CD14-positive monocyte (primary cell): ENCODE measurements at regions not wholly inside any gene's neighbourhood (a gene's known extent, or its start where the extent isn't known, plus 50 kb on each side); places are given as distances from the start of the nearest gene placed in this dataset.

ENCODE experiments used
- DNase-seq, 3 donors: peaks; one replicate each; pipeline ENCODE4 v3.0.0-alpha.2; 2011 to 2022
- H2AFZ ChIP-seq: 2 replicates; pipeline ENCODE4 v1.6.0; 2012; ENCODE audit warnings: mild to moderate bottlenecking, low read depth, low read length, inconsistent platforms; ENCODE audit not compliant: insufficient read depth, poor library complexity, severe bottlenecking
- H3K27ac ChIP-seq, 2 donors: 1 replicate in 1 of 2; 2 replicates in 1 of 2; pipeline ENCODE4 v1.5.1; 2012 to 2013; ENCODE audit warnings: low read length in 2 of 2, control low read depth in 1 of 2, inconsistent platforms in 1 of 2, low read depth in 1 of 2, mild to moderate bottlenecking in 1 of 2
- H3K27me3 ChIP-seq, 2 donors: one replicate each; pipeline versions ENCODE4 v1.6.0 to v1.6.1; 2011 to 2013; ENCODE audit warnings: low read length in 2 of 2; ENCODE audit not compliant: control insufficient read depth in 2 of 2, insufficient read depth in 2 of 2
- H3K36me3 ChIP-seq, 2 donors: replicated peaks in 1 of 2; 1 replicate in 1 of 2; 2 replicates in 1 of 2; pipeline versions ENCODE4 v1.5.1 to v1.6.1; 2012 to 2013; ENCODE audit warnings: low read length in 2 of 2, control low read depth in 1 of 2, inconsistent platforms in 1 of 2, mild to moderate bottlenecking in 1 of 2; ENCODE audit not compliant: insufficient read depth in 2 of 2, control insufficient read depth in 1 of 2
- H3K4me1 ChIP-seq, 2 donors: 1 replicate in 1 of 2; 2 replicates in 1 of 2; pipeline versions ENCODE4 v1.5.1 to v1.6.1; 2012 to 2013; ENCODE audit warnings: low read length in 2 of 2, control low read depth in 1 of 2, inconsistent platforms in 1 of 2, mild to moderate bottlenecking in 1 of 2, moderate library complexity in 1 of 2; ENCODE audit not compliant: insufficient read depth in 2 of 2, control insufficient read depth in 1 of 2
- H3K4me2 ChIP-seq: replicated peaks from 2 replicates; pipeline ENCODE3; 2012; ENCODE audit warnings: low read length, moderate library complexity, mild to moderate bottlenecking; ENCODE audit not compliant: poor library complexity, severe bottlenecking; ENCODE audit errors: extremely low read depth
- H3K4me3 ChIP-seq, 3 experiments: fragments of 200-600 bp in 1 of 3; sonication (generic) in 1 of 3; replicated peaks in 1 of 3; 1 replicate in 2 of 3; 2 replicates in 1 of 3; pipeline ENCODE4 v1.5.1; 2011 to 2013; ENCODE audit warnings: low read length in 3 of 3, mild to moderate bottlenecking in 3 of 3, control low read depth in 2 of 3, low read depth in 2 of 3, inconsistent platforms in 1 of 3, moderate library complexity in 1 of 3
- H3K79me2 ChIP-seq: 2 replicates; pipeline ENCODE4 v1.6.0; 2012; ENCODE audit warnings: mild to moderate bottlenecking, control low read depth, inconsistent platforms, low read length, moderate library complexity; ENCODE audit not compliant: insufficient read depth
- H3K9ac ChIP-seq: 2 replicates; pipeline ENCODE4 v1.6.0; 2017; ENCODE audit warnings: low read length, mild to moderate bottlenecking; ENCODE audit not compliant: insufficient read depth, poor library complexity, severe bottlenecking
- H3K9me3 ChIP-seq, 2 donors: replicated peaks in 1 of 2; 1 replicate in 1 of 2; 2 replicates in 1 of 2; pipeline versions ENCODE4 v1.5.1 to v1.6.1; 2012 to 2013; ENCODE audit warnings: low read length in 2 of 2, control low read depth in 1 of 2; ENCODE audit not compliant: control insufficient read depth in 1 of 2, insufficient read depth in 1 of 2
- H4K20me1 ChIP-seq: 2 replicates; pipeline ENCODE4 v1.6.0; 2012; ENCODE audit warnings: mild to moderate bottlenecking, low read length, control low read depth, moderate library complexity; ENCODE audit not compliant: insufficient read depth
- H3K27ac Mint-ChIP-seq, 7 donors: one replicate each; pipeline ENCODE4 v1.8.0; 2020; ENCODE audit warnings: mild to moderate bottlenecking in 7 of 7, mixed read lengths in 7 of 7, moderate library complexity in 6 of 7, inconsistent platforms in 2 of 7
- H3K27me3 Mint-ChIP-seq, 3 donors: one replicate each; pipeline ENCODE4 v1.8.0; 2021 to 2022; ENCODE audit warnings: low read depth in 3 of 3, mild to moderate bottlenecking in 3 of 3, mixed read lengths in 3 of 3, moderate library complexity in 3 of 3, inconsistent platforms in 1 of 3
- H3K36me3 Mint-ChIP-seq, 2 donors: one replicate each; pipeline ENCODE4 v1.8.0; 2020; ENCODE audit warnings: mixed read lengths in 2 of 2, inconsistent platforms in 1 of 2, mild to moderate bottlenecking in 1 of 2
- H3K4me1 Mint-ChIP-seq: one replicate; pipeline ENCODE4 v1.8.0; 2020; ENCODE audit warnings: mild to moderate bottlenecking, mixed read lengths
- H3K4me3 Mint-ChIP-seq, 2 donors: one replicate each; pipeline ENCODE4 v1.8.0; 2020; ENCODE audit warnings: mild to moderate bottlenecking in 2 of 2, mixed read lengths in 2 of 2, moderate library complexity in 1 of 2
- H3K9me3 Mint-ChIP-seq, 7 donors: one replicate each; pipeline ENCODE4 v1.8.0; 2020 to 2022; ENCODE audit warnings: mixed read lengths in 7 of 7, mild to moderate bottlenecking in 6 of 7, moderate library complexity in 6 of 7, inconsistent platforms in 2 of 7
- CTCF ChIP-seq: fragments of 200-600 bp; IDR thresholded peaks from one replicate; pipeline ENCODE4 v1.8.0; 2022; ENCODE audit warnings: antibody characterized with exemption, mild to moderate bottlenecking
- WGBS: methylation state at CpG from one replicate; pipeline ENCODE4 v1.1.5; 2013; ENCODE audit warnings: missing lambda C conversion rate; ENCODE audit not compliant: insufficient coverage; 5-methylcytosine and 5-hydroxymethylcytosine counted together
- intact Hi-C, 2 donors: fragments of 100-400 bp; cut with micrococcal nuclease; formaldehyde crosslinking; loops; one replicate each; pipeline versions ENCODE4 v1.15.0 to v1.15.1; 2023

- intact Hi-C loops: no loop called here
- Histone ChIP-seq H3K9ac (no peak overlapping the region), H3K4me1 (no peaks in the 10 kb centered on the region), H3K36me3 (no peaks in the 10 kb centered on the region), H3K27ac (no peak overlapping the region), H4K20me1 (no peaks in the 10 kb centered on the region), H3K4me3 (no peak overlapping the region), H2AFZ (no peak overlapping the region), H3K4me2 (no peak overlapping the region), H3K79me2 (no peaks in the 10 kb centered on the region), H3K9me3 (no peaks in the 10 kb centered on the region), H3K27me3 (no peaks in the 10 kb centered on the region)
- H3K27ac Mint-ChIP-seq: no peak overlapping the region
- H3K9me3 Mint-ChIP-seq: no peaks in the 10 kb centered on the region
- H3K4me1 Mint-ChIP-seq: no peaks in the 10 kb centered on the region
- TF ChIP-seq CTCF: no peak
- H3K27me3 Mint-ChIP-seq: peaks cover 3 to 5% (median 4%) of the 10 kb centered on the region in 3 donors
- H3K36me3 Mint-ChIP-seq: no peaks in the 10 kb centered on the region
- no peak overlapping the region for H3K4me3 Mint-ChIP-seq
- whole genome bisulfite sequencing: 100% methylated on average over 1 of the region's 3 CpGs
- DNase-seq: no peak
These were observed 154.0 kb downstream of the MN1 start for GRCh38 chr22:27647540-27647939.

- DNase-seq: no peak
- Histone ChIP-seq H3K36me3 (no peaks in the 10 kb centered on the region), H3K9ac (no peak overlapping the region), H4K20me1 (no peaks in the 10 kb centered on the region), H3K4me3 (no peak overlapping the region), H3K27ac (no peak overlapping the region), H3K4me2 (no peak overlapping the region), H3K79me2 (no peaks in the 10 kb centered on the region), H2AFZ (no peak overlapping the region), H3K9me3 (no peaks in the 10 kb centered on the region), H3K27me3 (no peaks in the 10 kb centered on the region), H3K4me1 (no peaks in the 10 kb centered on the region)
- 100% methylated on average over 2 of the region's 3 CpGs for WGBS
- Mint-ChIP-seq H3K27me3 (peaks cover 3 to 9% (median 4%) of the 10 kb centered on the region in 3 donors), H3K9me3 (no peaks in the 10 kb centered on the region), H3K4me1 (no peaks in the 10 kb centered on the region), H3K27ac (no peak overlapping the region), H3K4me3 (no peak overlapping the region), H3K36me3 (no peaks in the 10 kb centered on the region)
- intact Hi-C loops: no loop called here
- TF ChIP-seq CTCF: no peak
These were observed 153.5 kb downstream of the MN1 start for GRCh38 chr22:27648074-27648473.
